Sigmoid colon (tissue), 6 donors: ENCODE measurements at regions not wholly inside any gene's neighbourhood (a gene's known extent, or its start where the extent isn't known, plus 50 kb on each side); places are given as distances from the start of the nearest gene placed in this dataset.

Source experiments
- DNase-seq: peaks from one replicate; pipeline ENCODE4 v3.0.0-alpha.2; 2019
- H3K27ac ChIP-seq, 4 donors: fragments of 200-600 bp; sonication (generic); one replicate each; pipeline ENCODE4 v1.5.1; 2016 to 2019; ENCODE audit warnings: mild to moderate bottlenecking in 1 of 4
- H3K27me3 ChIP-seq, 3 donors: fragments of 200-600 bp; sonication (generic); one replicate each; pipeline ENCODE4 v1.5.1; 2019; ENCODE audit warnings: mild to moderate bottlenecking in 1 of 3
- H3K36me3 ChIP-seq, 4 donors: fragments of 200-600 bp; sonication (generic); one replicate each; pipeline ENCODE4 v1.5.1; 2016 to 2019
- H3K4me1 ChIP-seq, 4 donors: fragments of 200-600 bp; sonication (generic); one replicate each; pipeline ENCODE4 v1.5.1; 2017 to 2019
- H3K4me3 ChIP-seq, 4 donors: fragments of 200-600 bp; sonication (generic); one replicate each; pipeline ENCODE4 v1.5.1; 2017 to 2019; ENCODE audit warnings: mild to moderate bottlenecking in 2 of 4, moderate library complexity in 1 of 4
- H3K9me3 ChIP-seq, 4 donors: fragments of 200-600 bp in 3 of 4; sonication (generic) in 3 of 4; one replicate each; pipeline versions ENCODE4 v1.5.1 to v1.6.1; 2013 to 2019
- CTCF ChIP-seq, 4 experiments: fragments of 450-650 bp in 3 of 4; fragments of 200-600 bp in 1 of 4; IDR thresholded peaks; one replicate each; pipeline ENCODE4 v1.5.1; 2016 to 2019; ENCODE audit warnings: antibody characterized with exemption in 4 of 4, mild to moderate bottlenecking in 3 of 4, moderate library complexity in 2 of 4
- EP300 ChIP-seq, 4 donors: sonication (generic); formaldehyde crosslinking; IDR thresholded peaks; one replicate each; pipeline ENCODE4 v1.6.1; 2017; ENCODE audit warnings: antibody characterized with exemption in 4 of 4
- POLR2A ChIP-seq, 2 donors: fragments of 450-650 bp; IDR thresholded peaks; one replicate each; pipeline ENCODE4 v1.6.1; 2016; ENCODE audit warnings: antibody characterized with exemption in 2 of 2, mild to moderate bottlenecking in 2 of 2, moderate library complexity in 2 of 2
- POLR2AphosphoS5 ChIP-seq, 4 donors: sonication (generic); formaldehyde crosslinking; IDR thresholded peaks; one replicate each; pipeline ENCODE4 v1.6.1; 2017; ENCODE audit warnings: antibody characterized with exemption in 4 of 4
- WGBS, 2 donors: extraction: QIAGEN DNeasy Blood & Tissue Kit; methylation state at CpG; one replicate each; pipeline ENCODE4 v1.1.7; 2013; 5-methylcytosine and 5-hydroxymethylcytosine counted together
- intact Hi-C: fragments of 100-400 bp; cut with DNase I; formaldehyde crosslinking; loops from one replicate; pipeline ENCODE4 v1.15.1; 2023
- donor health status: healthy with polysubstance abuse.
- donor health status: healthy.

- no peak for TF ChIP-seq POLR2AphosphoS5 (IDR thresholded peaks at IDR 0.05)
- no peak for TF ChIP-seq CTCF (IDR thresholded peaks at IDR 0.05)
- TF ChIP-seq EP300 (IDR thresholded peaks at IDR 0.05) = no peak
- no peak for TF ChIP-seq POLR2A (IDR thresholded peaks at IDR 0.05)
- WGBS, 2 donors = 93 to 96% methylated on average over 1 of the region's 1 CpG
- intact Hi-C loops = no loop called here
These were observed 894.1 kb upstream of the AMELY start for GRCh38 chrY:7805624-7806023.

GRCh38 chrY:7803737-7804136 lies 892.2 kb upstream of the AMELY start:
- 70 to 85% methylated on average over 1 of the region's 1 CpG for WGBS, 2 donors
- Histone ChIP-seq H3K4me3 (no peak overlapping the region), H3K27ac (no peak overlapping the region), H3K27me3 (no peaks in the 10 kb centered on the region), H3K4me1 (no peaks in the 10 kb centered on the region), H3K9me3 (no peaks in the 10 kb centered on the region), H3K36me3 (no peaks in the 10 kb centered on the region)
- DNase-seq = no peak
- no peak for TF ChIP-seq POLR2A (IDR thresholded peaks at IDR 0.05)
- no peak for TF ChIP-seq CTCF (IDR thresholded peaks at IDR 0.05)
- intact Hi-C loops = no loop called here

More at GRCh38 chrY:7805624-7806023, 894.1 kb upstream of the AMELY start:
- Histone ChIP-seq H3K9me3 (no peaks in the 10 kb centered on the region), H3K27ac (no peak overlapping the region), H3K36me3 (no peaks in the 10 kb centered on the region), H3K27me3 (no peaks in the 10 kb centered on the region), H3K4me3 (no peak overlapping the region), H3K4me1 (no peaks in the 10 kb centered on the region)
- DNase-seq = no peak

- Histone ChIP-seq H3K27me3 (no peaks in the 10 kb centered on the region), H3K9me3 (no peaks in the 10 kb centered on the region), H3K4me3 (no peak overlapping the region), H3K27ac (no peak overlapping the region), H3K36me3 (no peaks in the 10 kb centered on the region), H3K4me1 (no peaks in the 10 kb centered on the region)
- TF ChIP-seq POLR2A (IDR thresholded peaks at IDR 0.05) (no peak), CTCF (IDR thresholded peaks at IDR 0.05) (no peak), POLR2AphosphoS5 (IDR thresholded peaks at IDR 0.05) (no peak), EP300 (IDR thresholded peaks at IDR 0.05) (no peak)
- intact Hi-C loops = no loop called here
- no peak for DNase-seq
These were observed 884.6 kb upstream of the AMELY start for GRCh38 chrY:7796128-7796527.

GRCh38 chrY:7794441-7794840 lies 882.9 kb upstream of the AMELY start:
- Histone ChIP-seq H3K9me3 (no peaks in the 10 kb centered on the region), H3K4me3 (no peak overlapping the region), H3K4me1 (no peaks in the 10 kb centered on the region), H3K27ac (peak overlapping the region in 2 of 4 donors; percentile 39 to 53), H3K27me3 (no peaks in the 10 kb centered on the region), H3K36me3 (no peaks in the 10 kb centered on the region)
- 5 to 14% methylated on average over 1 of the region's 1 CpG for WGBS, 2 donors
- intact Hi-C loops = no loop called here
- TF ChIP-seq EP300 (IDR thresholded peaks at IDR 0.05) = no peak
- TF ChIP-seq POLR2AphosphoS5 (IDR thresholded peaks at IDR 0.05) = peak in 2 of 4 donors; percentile 11 to 13
- no peak for TF ChIP-seq POLR2A (IDR thresholded peaks at IDR 0.05)
- DNase-seq = no peak

- WGBS, 2 donors = 55 to 63% methylated on average over 2 of the region's 2 CpGs
- H3K36me3 ChIP-seq = no peaks in the 10 kb centered on the region
- H3K27me3 ChIP-seq = no peaks in the 10 kb centered on the region
- intact Hi-C loops = no loop called here
- H3K4me1 ChIP-seq = no peaks in the 10 kb centered on the region
- no peak overlapping the region for H3K27ac ChIP-seq
- DNase-seq = no peak
- no peak overlapping the region for H3K4me3 ChIP-seq
- TF ChIP-seq POLR2AphosphoS5 (IDR thresholded peaks at IDR 0.05) (no peak), EP300 (IDR thresholded peaks at IDR 0.05) (no peak), POLR2A (IDR thresholded peaks at IDR 0.05) (no peak), CTCF (IDR thresholded peaks at IDR 0.05) (no peak)
- no peaks in the 10 kb centered on the region for H3K9me3 ChIP-seq
These were observed 882.4 kb upstream of the AMELY start for GRCh38 chrY:7793989-7794388.
